BLaER1 (cell line): ENCODE measurements at regions not wholly inside any gene's neighbourhood (a gene's known extent, or its start where the extent isn't known, plus 50 kb on each side); places are given as distances from the start of the nearest gene placed in this dataset.

Source experiments
- H3K27ac ChIP-seq: shearing (Covaris generic); formaldehyde crosslinking; 2 replicates; pipeline ENCODE4 v1.8.1; 2022
- H3K27me3 ChIP-seq: shearing (Covaris generic); formaldehyde crosslinking; 2 replicates; pipeline ENCODE4 v1.8.1; 2022
- H3K36me3 ChIP-seq: shearing (Covaris generic); formaldehyde crosslinking; 2 replicates; pipeline ENCODE4 v1.8.1; 2022
- H3K4me1 ChIP-seq: shearing (Covaris generic); formaldehyde crosslinking; 2 replicates; pipeline ENCODE4 v1.8.1; 2022
- H3K4me2 ChIP-seq: shearing (Covaris generic); formaldehyde crosslinking; 2 replicates; pipeline ENCODE4 v1.8.1; 2022
- H3K4me3 ChIP-seq: shearing (Covaris generic); formaldehyde crosslinking; 2 replicates; pipeline ENCODE4 v1.8.1; 2022
- H3K9ac ChIP-seq: shearing (Covaris generic); formaldehyde crosslinking; 2 replicates; pipeline ENCODE4 v1.8.1; 2022
- H3K9me3 ChIP-seq: shearing (Covaris generic); formaldehyde crosslinking; 2 replicates; pipeline ENCODE4 v1.8.1; 2022
- H4K20me1 ChIP-seq: shearing (Covaris generic); formaldehyde crosslinking; 2 replicates; pipeline ENCODE4 v1.8.1; 2022
- Cebpa-rat ChIP-seq: shearing (Covaris generic); IDR thresholded peaks from 2 replicates; pipeline ENCODE4 v1.8.1; 2022

DNA sequence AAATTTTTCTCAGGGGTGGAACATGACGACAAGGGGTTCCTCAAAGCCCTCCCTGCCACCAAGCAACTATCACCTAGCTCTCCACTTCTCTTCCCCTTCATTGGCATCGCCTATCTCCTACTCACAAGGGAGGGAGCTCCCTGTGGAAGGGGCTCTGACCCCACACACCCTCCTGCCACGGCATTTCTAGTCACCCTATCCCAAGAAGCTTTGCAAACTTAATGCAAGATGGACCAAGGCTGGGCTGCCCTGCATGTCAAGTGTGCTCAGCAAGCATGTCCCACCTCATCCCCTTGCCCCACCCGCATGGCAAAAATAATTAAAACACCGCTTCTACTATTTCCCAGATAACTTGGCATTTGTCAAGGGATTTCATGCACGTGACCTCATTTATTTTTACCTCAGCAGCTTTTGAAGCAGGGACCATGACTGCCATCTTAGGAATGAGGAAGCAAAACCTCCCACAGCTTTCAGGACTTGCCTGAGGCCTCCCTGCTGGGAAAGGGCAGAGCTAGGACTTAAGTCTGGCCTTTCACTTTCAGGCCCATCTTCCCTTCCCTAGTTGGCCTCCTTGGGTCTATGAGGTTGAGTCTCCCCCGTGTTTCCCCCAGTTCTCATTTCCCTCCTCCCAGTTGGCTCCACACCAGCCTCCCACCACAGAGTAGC, 161.3 kb downstream of the TSEN15 start:
- no peak overlapping the region for H3K4me2 ChIP-seq

DNA sequence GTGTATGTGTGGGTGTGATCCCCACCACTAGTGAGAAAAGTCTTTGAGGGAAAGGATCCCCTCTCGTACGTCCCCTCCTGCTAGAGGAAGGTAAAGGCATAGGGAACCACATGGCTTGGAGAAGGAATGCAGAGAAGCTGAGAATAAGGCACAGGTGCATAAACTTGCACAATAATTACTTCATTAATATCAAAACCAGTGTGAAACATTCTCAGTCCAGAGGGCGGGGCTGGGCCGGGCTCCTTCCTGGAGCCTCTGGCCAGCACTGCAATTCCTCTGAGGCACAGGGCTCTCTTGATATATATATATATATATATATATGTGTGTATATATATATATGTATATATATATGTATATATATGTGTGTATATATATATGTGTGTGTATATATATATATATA, 162.6 kb downstream of the TSEN15 start:
- no peaks in the 10 kb centered on the region for H3K36me3 ChIP-seq
- no peaks in the 10 kb centered on the region for H3K9me3 ChIP-seq
- H3K27ac ChIP-seq: no peak overlapping the region
- H4K20me1 ChIP-seq: no peaks in the 10 kb centered on the region
- H3K27me3 ChIP-seq: no peaks in the 10 kb centered on the region
- no peak for TF ChIP-seq Cebpa-rat
- H3K4me1 ChIP-seq: peaks cover 6% of the 10 kb centered on the region; the same call in 1 of the 2 replicates
- no peak overlapping the region for H3K4me2 ChIP-seq
- H3K9ac ChIP-seq: no peak overlapping the region
- H3K4me3 ChIP-seq: no peak overlapping the region

More for the DNA sequence above, 161.3 kb downstream of the TSEN15 start:
- no peaks in the 10 kb centered on the region for H4K20me1 ChIP-seq
- TF ChIP-seq Cebpa-rat: no peak
- H3K4me3 ChIP-seq: no peak overlapping the region
- H3K27me3 ChIP-seq: no peaks in the 10 kb centered on the region
- peaks cover 6% of the 10 kb centered on the region; the same call in 1 of the 2 replicates for H3K4me1 ChIP-seq
- no peaks in the 10 kb centered on the region for H3K9me3 ChIP-seq
- H3K27ac ChIP-seq: no peak overlapping the region
- no peaks in the 10 kb centered on the region for H3K36me3 ChIP-seq
- H3K9ac ChIP-seq: no peak overlapping the region

DNA sequence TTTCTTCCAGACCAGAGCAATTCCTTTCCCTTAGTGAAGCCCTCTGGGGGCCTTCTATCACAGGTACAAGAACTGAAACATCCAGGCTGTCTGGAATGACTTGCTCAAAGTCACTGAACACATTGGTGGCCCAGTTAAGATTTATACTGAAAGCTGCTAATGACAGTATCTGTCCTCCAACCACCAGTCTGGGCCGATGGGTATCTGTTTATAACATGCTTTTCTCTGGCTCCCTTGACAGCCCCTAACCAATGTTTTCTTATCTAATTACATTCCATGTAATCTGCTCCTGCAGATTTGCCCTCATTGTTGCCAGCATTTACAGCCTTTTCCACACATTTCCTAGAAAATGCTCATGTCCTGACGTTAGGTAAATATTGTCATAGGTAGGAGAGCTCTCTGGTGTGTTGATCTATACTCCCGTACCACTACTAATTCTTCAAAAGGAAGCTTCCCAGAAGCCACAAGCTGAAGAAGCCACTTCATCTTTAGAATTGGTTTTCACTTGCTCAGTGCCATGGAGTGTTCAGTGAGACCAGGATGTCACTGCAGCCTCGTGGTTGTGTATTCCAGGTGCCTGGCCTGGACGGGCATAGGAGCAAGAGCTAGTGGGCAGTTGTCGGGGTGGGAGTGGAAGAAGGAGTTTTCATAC, 163.9 kb downstream of the TSEN15 start:
- no peaks in the 10 kb centered on the region for H3K9me3 ChIP-seq
- no peak overlapping the region for H3K27ac ChIP-seq
- no peak overlapping the region for H3K9ac ChIP-seq
- H3K4me1 ChIP-seq: peaks cover 6% of the 10 kb centered on the region; the same call in 1 of the 2 replicates
- no peak overlapping the region for H3K4me2 ChIP-seq
- no peak for TF ChIP-seq Cebpa-rat
- H3K36me3 ChIP-seq: no peaks in the 10 kb centered on the region
- no peaks in the 10 kb centered on the region for H3K27me3 ChIP-seq
- no peaks in the 10 kb centered on the region for H4K20me1 ChIP-seq
- no peak overlapping the region for H3K4me3 ChIP-seq

DNA sequence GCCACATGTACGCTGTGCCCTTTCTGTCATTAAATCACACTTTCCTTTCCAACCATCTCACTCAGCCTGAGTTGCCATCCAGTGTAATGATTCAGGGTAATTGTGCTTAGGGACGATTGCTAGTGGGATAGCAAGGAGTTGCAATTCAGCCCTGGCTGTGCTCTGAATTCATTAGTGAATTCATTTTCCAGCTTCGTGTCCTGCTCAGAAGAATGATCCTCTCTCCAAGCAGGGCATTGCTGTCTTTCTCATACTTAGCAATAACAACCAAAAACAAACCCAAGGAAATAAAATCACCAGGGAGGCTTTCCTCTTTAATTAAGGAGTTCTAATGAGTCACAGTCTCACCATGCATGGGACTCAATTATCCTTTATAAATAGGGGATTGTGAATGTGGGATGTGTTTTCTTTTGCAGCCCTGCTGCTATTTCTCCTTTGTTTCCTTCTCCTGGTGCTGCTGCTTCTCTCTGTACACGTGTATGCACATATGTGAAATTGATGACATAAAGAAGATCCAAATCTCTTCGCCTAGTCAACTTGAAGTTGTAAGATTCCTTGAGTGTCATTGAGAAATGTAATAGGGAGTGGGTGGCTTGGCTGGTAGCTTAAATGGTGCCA, 167.0 kb downstream of the TSEN15 start:
- no peak overlapping the region for H3K9ac ChIP-seq
- no peaks in the 10 kb centered on the region for H3K36me3 ChIP-seq
- H3K4me1 ChIP-seq: no peaks in the 10 kb centered on the region
- H3K4me2 ChIP-seq: no peak overlapping the region
- H3K27me3 ChIP-seq: no peaks in the 10 kb centered on the region
- H3K27ac ChIP-seq: no peak overlapping the region
- H3K4me3 ChIP-seq: no peak overlapping the region
- no peaks in the 10 kb centered on the region for H3K9me3 ChIP-seq
- no peak for TF ChIP-seq Cebpa-rat
- no peaks in the 10 kb centered on the region for H4K20me1 ChIP-seq

DNA sequence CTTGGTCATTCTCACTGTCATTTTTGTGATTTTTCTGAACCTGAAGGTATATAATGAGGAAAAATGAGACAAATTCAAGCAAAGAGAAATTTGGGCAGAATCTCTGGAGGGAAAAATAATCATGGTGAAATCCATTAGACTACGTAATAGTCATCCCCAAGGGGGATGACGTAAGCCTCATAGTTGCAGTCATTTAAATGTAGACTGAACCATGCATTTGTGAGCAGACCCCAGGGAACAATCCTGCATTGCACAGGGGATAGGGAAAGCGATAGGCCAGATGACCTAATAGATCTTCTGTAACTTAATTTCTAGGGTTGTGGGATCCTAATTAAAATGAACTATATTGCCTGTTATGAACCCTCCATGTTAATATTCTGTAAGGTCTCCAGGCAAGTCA, 167.4 kb upstream of the C1orf21 start:
- no peaks in the 10 kb centered on the region for H3K36me3 ChIP-seq
- no peaks in the 10 kb centered on the region for H3K27me3 ChIP-seq
- TF ChIP-seq Cebpa-rat: no peak
- no peaks in the 10 kb centered on the region for H3K4me1 ChIP-seq
- no peak overlapping the region for H3K27ac ChIP-seq
- H3K4me3 ChIP-seq: no peak overlapping the region
- no peak overlapping the region for H3K4me2 ChIP-seq
- no peak overlapping the region for H3K9ac ChIP-seq
- no peaks in the 10 kb centered on the region for H3K9me3 ChIP-seq
- H4K20me1 ChIP-seq: no peaks in the 10 kb centered on the region

DNA sequence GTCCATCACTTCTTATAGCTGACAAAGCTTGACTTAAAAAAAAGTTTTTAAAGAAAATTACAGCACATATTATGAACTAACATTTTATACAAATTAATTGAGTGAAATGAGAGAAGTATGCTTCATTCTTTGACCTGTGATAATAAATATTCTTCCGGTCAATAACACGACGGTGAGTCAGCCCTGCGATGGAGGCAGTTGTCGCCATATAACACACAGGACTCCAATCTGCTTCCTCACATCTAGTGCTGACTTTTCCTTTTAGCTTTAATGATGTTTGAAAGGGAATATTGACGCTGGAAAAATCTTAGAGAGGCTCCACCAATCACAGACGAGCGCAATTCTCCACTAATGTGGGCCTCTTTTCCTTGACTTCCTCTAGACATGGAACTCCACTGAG, 166.9 kb upstream of the C1orf21 start:
- H3K36me3 ChIP-seq: no peaks in the 10 kb centered on the region
- H3K27ac ChIP-seq: no peak overlapping the region
- no peak overlapping the region for H3K9ac ChIP-seq
- H4K20me1 ChIP-seq: no peaks in the 10 kb centered on the region
- H3K4me2 ChIP-seq: no peak overlapping the region
- H3K4me3 ChIP-seq: no peak overlapping the region
- H3K4me1 ChIP-seq: no peaks in the 10 kb centered on the region
- H3K27me3 ChIP-seq: no peaks in the 10 kb centered on the region
- H3K9me3 ChIP-seq: no peaks in the 10 kb centered on the region
- no peak for TF ChIP-seq Cebpa-rat

DNA sequence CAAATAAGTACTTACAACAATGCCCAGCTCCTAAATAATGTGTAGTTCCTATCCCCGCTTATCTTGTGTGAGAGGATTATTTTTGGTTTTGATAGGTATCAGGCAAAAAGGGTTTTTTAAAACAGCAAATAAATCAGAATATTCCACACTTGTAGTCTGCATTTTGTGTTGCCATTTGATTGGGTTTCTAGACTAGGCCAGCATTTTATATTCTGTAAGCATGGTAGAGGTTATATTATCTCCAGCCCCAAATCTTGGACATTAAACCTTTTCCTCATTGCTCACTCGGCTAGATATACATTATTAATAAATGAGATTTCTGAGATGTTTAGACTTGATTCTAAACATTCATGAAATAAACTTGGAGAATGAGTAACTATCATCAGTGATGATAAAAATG, 165.7 kb upstream of the C1orf21 start:
- no peak for TF ChIP-seq Cebpa-rat
- no peak overlapping the region for H3K9ac ChIP-seq
- H4K20me1 ChIP-seq: no peaks in the 10 kb centered on the region
- H3K9me3 ChIP-seq: no peaks in the 10 kb centered on the region
- H3K27ac ChIP-seq: no peak overlapping the region
- H3K4me3 ChIP-seq: no peak overlapping the region
- no peak overlapping the region for H3K4me2 ChIP-seq
- H3K36me3 ChIP-seq: no peaks in the 10 kb centered on the region
- no peaks in the 10 kb centered on the region for H3K4me1 ChIP-seq
- H3K27me3 ChIP-seq: no peaks in the 10 kb centered on the region

DNA sequence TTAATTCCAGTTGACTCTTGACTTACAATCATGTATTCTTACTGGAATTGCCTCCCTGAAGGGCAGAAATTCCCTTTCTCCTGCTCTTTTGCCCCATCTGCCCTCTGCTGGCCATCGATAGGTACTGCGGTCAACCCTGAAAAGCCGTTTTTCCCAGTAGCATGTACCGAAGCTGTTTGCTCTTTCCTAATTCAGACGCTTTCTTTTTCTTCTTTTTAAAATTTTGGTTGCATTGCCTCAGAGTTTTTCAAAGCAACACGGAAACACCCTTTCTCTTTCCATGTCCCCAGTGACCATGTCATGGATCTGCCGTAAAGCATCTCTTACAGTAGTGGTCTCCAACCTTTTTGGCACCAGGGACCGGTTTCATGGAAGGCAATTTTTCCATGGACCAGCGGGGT, 164.2 kb upstream of the C1orf21 start:
- no peak overlapping the region for H3K9ac ChIP-seq
- no peaks in the 10 kb centered on the region for H3K9me3 ChIP-seq
- H3K4me2 ChIP-seq: no peak overlapping the region
- H4K20me1 ChIP-seq: no peaks in the 10 kb centered on the region
- no peaks in the 10 kb centered on the region for H3K4me1 ChIP-seq
- H3K27ac ChIP-seq: no peak overlapping the region
- H3K4me3 ChIP-seq: no peak overlapping the region
- TF ChIP-seq Cebpa-rat: no peak
- H3K36me3 ChIP-seq: no peaks in the 10 kb centered on the region
- no peaks in the 10 kb centered on the region for H3K27me3 ChIP-seq

DNA sequence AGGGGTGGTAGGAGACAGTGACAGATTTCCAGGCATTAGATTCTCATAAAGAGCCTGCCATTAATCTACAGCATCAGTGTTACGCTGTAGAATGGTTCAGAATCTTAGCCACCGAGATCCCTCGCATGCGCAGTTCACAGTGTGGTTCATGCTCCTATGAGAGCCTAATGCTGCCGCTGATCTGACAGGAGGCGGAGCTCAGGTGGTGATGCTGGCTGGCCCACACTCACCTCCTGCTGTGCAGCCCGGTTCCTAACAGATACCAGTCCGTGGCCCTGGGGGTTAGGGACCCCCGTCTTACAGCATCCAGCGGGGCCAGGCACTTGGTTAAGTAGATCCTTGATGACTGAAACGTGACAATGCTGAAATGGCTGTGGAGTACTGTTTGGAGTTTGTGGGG, 163.6 kb upstream of the C1orf21 start:
- Histone ChIP-seq H3K27me3 (no peaks in the 10 kb centered on the region), H3K4me3 (no peak overlapping the region), H3K27ac (no peak overlapping the region), H4K20me1 (no peaks in the 10 kb centered on the region), H3K9ac (no peak overlapping the region), H3K9me3 (no peaks in the 10 kb centered on the region), H3K36me3 (no peaks in the 10 kb centered on the region), H3K4me1 (no peaks in the 10 kb centered on the region), H3K4me2 (no peak overlapping the region)
- TF ChIP-seq Cebpa-rat: no peak
